H9 (cell line): ENCODE measurements at regions not wholly inside any gene's neighbourhood (a gene's known extent, or its start where the extent isn't known, plus 50 kb on each side); places are given as distances from the start of the nearest gene placed in this dataset.

ENCODE experiments used
- DNase-seq: peaks from one replicate; pipeline ENCODE4 v3.0.0-alpha.2; 2017
- H2AFZ ChIP-seq: one replicate; pipeline ENCODE4 v1.6.1; 2013; ENCODE audit warnings: mild to moderate bottlenecking, low read length, control low read depth, moderate library complexity
- H2AK5ac ChIP-seq: 2 replicates; pipeline ENCODE4 v1.6.1; 2013; ENCODE audit warnings: low read length, control low read depth, mixed read lengths; ENCODE audit not compliant: insufficient read length
- H2BK120ac ChIP-seq: one replicate; pipeline ENCODE4 v1.6.1; 2013; ENCODE audit warnings: low read depth, mild to moderate bottlenecking, low read length, control low read depth, inconsistent platforms; ENCODE audit not compliant: poor library complexity, severe bottlenecking
- H2BK12ac ChIP-seq: 2 replicates; pipeline ENCODE4 v1.6.1; 2013; ENCODE audit warnings: low read length, control low read depth, mixed read lengths, low read depth; ENCODE audit not compliant: insufficient read length
- H2BK15ac ChIP-seq: 2 replicates; pipeline ENCODE4 v1.6.1; 2013; ENCODE audit warnings: low read depth, low read length, control low read depth
- H2BK20ac ChIP-seq: one replicate; pipeline ENCODE4 v1.6.1; 2013; ENCODE audit warnings: low read depth, mild to moderate bottlenecking, low read length, control low read depth, inconsistent platforms; ENCODE audit not compliant: poor library complexity, severe bottlenecking
- H2BK5ac ChIP-seq: 2 replicates; pipeline ENCODE4 v1.6.1; 2013; ENCODE audit warnings: low read length, control low read depth, mixed read lengths; ENCODE audit not compliant: insufficient read length
- H3K14ac ChIP-seq: 2 replicates; pipeline ENCODE4 v1.6.1; 2013; ENCODE audit warnings: low read length, control low read depth; ENCODE audit not compliant: insufficient read depth
- H3K18ac ChIP-seq: 2 replicates; pipeline ENCODE4 v1.6.1; 2013; ENCODE audit warnings: low read depth, mild to moderate bottlenecking, mixed read lengths, low read length, control low read depth; ENCODE audit not compliant: insufficient read length
- H3K23ac ChIP-seq: 2 replicates; pipeline ENCODE4 v1.6.1; 2013; ENCODE audit warnings: low read length, control low read depth, mixed read lengths, low read depth; ENCODE audit not compliant: insufficient read length
- H3K23me2 ChIP-seq: 2 replicates; pipeline ENCODE4 v1.6.1; 2013; ENCODE audit warnings: low read depth, mild to moderate bottlenecking, mixed read lengths, low read length, control low read depth; ENCODE audit not compliant: insufficient read length, poor library complexity, severe bottlenecking
- H3K27ac ChIP-seq: 2 replicates; pipeline ENCODE4 v1.5.1; 2013; ENCODE audit warnings: low read length, control low read depth, mixed read lengths, low read depth; ENCODE audit not compliant: insufficient read length
- H3K27me3 ChIP-seq: 2 replicates; pipeline ENCODE4 v1.6.1; 2013; ENCODE audit warnings: low read length, control low read depth, inconsistent platforms; ENCODE audit not compliant: insufficient read depth
- H3K4ac ChIP-seq: 2 replicates; pipeline ENCODE4 v1.6.1; 2013; ENCODE audit warnings: low read depth, mild to moderate bottlenecking, control low read depth, inconsistent platforms, low read length, moderate library complexity
- H3K4me1 ChIP-seq: 2 replicates; pipeline ENCODE4 v1.6.1; 2013; ENCODE audit warnings: low read length, control low read depth, inconsistent platforms; ENCODE audit not compliant: insufficient read depth
- H3K4me2 ChIP-seq: 2 replicates; pipeline ENCODE4 v1.6.1; 2013; ENCODE audit warnings: low read length, control low read depth, mixed read lengths; ENCODE audit not compliant: insufficient read length, insufficient read depth
- H3K56ac ChIP-seq: 2 replicates; pipeline ENCODE4 v1.6.1; 2013; ENCODE audit warnings: low read depth, mild to moderate bottlenecking, mixed read lengths, low read length, control low read depth; ENCODE audit not compliant: insufficient read length
- H3K79me1 ChIP-seq: 2 replicates; pipeline ENCODE4 v1.6.1; 2013; ENCODE audit warnings: low read depth, mild to moderate bottlenecking, moderate library complexity, low read length, control low read depth, inconsistent platforms; ENCODE audit not compliant: insufficient read depth, poor library complexity, severe bottlenecking
- H3K79me2 ChIP-seq: 2 replicates; pipeline ENCODE4 v1.6.1; 2013; ENCODE audit warnings: low read length, control low read depth, inconsistent platforms; ENCODE audit not compliant: insufficient read depth
- H3K9ac ChIP-seq: 2 replicates; pipeline ENCODE4 v1.6.1; 2013; ENCODE audit warnings: low read length, control low read depth, mixed read lengths; ENCODE audit not compliant: insufficient read length; ENCODE audit errors: extremely low read depth
- H3K9me3 ChIP-seq: one replicate; pipeline ENCODE4 v1.6.1; 2013; ENCODE audit warnings: low read depth, low read length, inconsistent platforms; ENCODE audit not compliant: control insufficient read depth
- H3T11ph ChIP-seq: one replicate; pipeline ENCODE4 v1.6.1; 2013; ENCODE audit warnings: mild to moderate bottlenecking, low read length, control low read depth, inconsistent platforms
- H4K20me1 ChIP-seq: one replicate; pipeline ENCODE4 v1.6.1; 2013; ENCODE audit not compliant: control insufficient read depth, insufficient read length, insufficient read depth
- H4K5ac ChIP-seq: 2 replicates; pipeline ENCODE4 v1.6.1; 2013; ENCODE audit warnings: low read depth, mild to moderate bottlenecking, mixed read lengths, low read length, control low read depth; ENCODE audit not compliant: insufficient read length
- H4K8ac ChIP-seq: replicated peaks from 2 replicates; pipeline ENCODE4 v1.6.1; 2013; ENCODE audit warnings: low read length, control low read depth, mixed read lengths, low read depth; ENCODE audit not compliant: insufficient read length
- H4K91ac ChIP-seq: 2 replicates; pipeline ENCODE4 v1.6.1; 2013; ENCODE audit warnings: low read depth, mild to moderate bottlenecking, moderate library complexity, mixed read lengths, low read length, control low read depth; ENCODE audit not compliant: insufficient read length
- H3K27ac Mint-ChIP-seq, 3 experiments: 2 replicates in 2 of 3; 3 replicates in 1 of 3; pipeline ENCODE4 v1.8.0; 2020 to 2021; ENCODE audit warnings: mixed read lengths in 3 of 3, mild to moderate bottlenecking in 1 of 3, moderate library complexity in 1 of 3
- H3K27me3 Mint-ChIP-seq: 2 replicates; pipeline ENCODE4 v1.8.0; 2021; ENCODE audit warnings: low read depth, mild to moderate bottlenecking, moderate library complexity, mixed read lengths
- H3K36me3 Mint-ChIP-seq, 3 experiments: 2 replicates in 2 of 3; 3 replicates in 1 of 3; pipeline ENCODE4 v1.8.0; 2020 to 2021; ENCODE audit warnings: low read depth in 3 of 3, mixed read lengths in 3 of 3; ENCODE audit not compliant: insufficient read depth in 1 of 3
- H3K4me1 Mint-ChIP-seq, 2 experiments: 2 replicates each; pipeline ENCODE4 v1.8.0; 2020; ENCODE audit warnings: mixed read lengths in 2 of 2
- H3K4me3 Mint-ChIP-seq, 2 experiments: 2 replicates in 1 of 2; 3 replicates in 1 of 2; pipeline ENCODE4 v1.8.0; 2020 to 2021; ENCODE audit warnings: mild to moderate bottlenecking in 2 of 2, mixed read lengths in 2 of 2, moderate library complexity in 1 of 2
- H3K9me3 Mint-ChIP-seq, 2 experiments: 2 replicates in 1 of 2; 3 replicates in 1 of 2; pipeline ENCODE4 v1.8.0; 2020; ENCODE audit warnings: mild to moderate bottlenecking in 2 of 2, mixed read lengths in 2 of 2, moderate library complexity in 1 of 2
- CTCF ChIP-seq: fragments of 200-600 bp; sonication (generic); conservative IDR thresholded peaks from 3 replicates; pipeline ENCODE4 v1.8.0; 2021; ENCODE audit warnings: antibody characterized with exemption, mild to moderate bottlenecking
- WGBS: extraction: QIAGEN DNeasy Blood & Tissue Kit; methylation state at CpG from one replicate; pipeline ENCODE4 v1.1.7; 2013; ENCODE audit warnings: missing lambda C conversion rate, low lambda C conversion rate, mixed read lengths; ENCODE audit not compliant: insufficient read length; ENCODE audit errors: extremely low coverage; 5-methylcytosine and 5-hydroxymethylcytosine counted together

DNA sequence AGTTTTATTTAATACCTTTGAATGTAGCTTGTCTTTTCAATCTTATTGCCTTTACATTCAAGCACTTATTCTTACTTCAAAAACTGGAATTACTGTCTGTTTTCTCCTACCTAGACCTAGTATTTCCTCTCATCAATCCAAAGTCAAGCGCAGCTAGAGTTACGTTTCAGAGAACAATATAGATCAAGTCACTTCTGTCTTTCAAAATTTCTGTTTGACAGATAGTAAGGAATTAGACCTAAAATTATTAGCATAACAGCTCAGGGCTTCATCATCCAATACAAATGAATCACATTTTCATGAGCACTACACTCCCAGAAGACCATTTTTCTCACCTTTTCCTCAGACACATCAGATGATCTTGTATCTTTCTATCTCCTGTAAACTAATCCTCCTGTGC is 170.6 kb downstream of the CCDC59 start:
- Histone ChIP-seq H2BK15ac (no peak overlapping the region), H3K79me2 (no peaks in the 10 kb centered on the region), H3K23me2 (no peaks in the 10 kb centered on the region), H4K5ac (no peak overlapping the region), H3K9ac (no peak overlapping the region), H3K56ac (no peak overlapping the region), H4K20me1 (no peaks in the 10 kb centered on the region), H3K27me3 (no peaks in the 10 kb centered on the region), H2AFZ (no peak overlapping the region), H2BK20ac (no peak overlapping the region), H2BK5ac (no peak overlapping the region), H4K8ac (no peak overlapping the region), H3K79me1 (no peaks in the 10 kb centered on the region), H3K27ac (no peak overlapping the region), H3K4ac (no peak overlapping the region), H3K18ac (no peak overlapping the region), H2BK120ac (no peak overlapping the region), H3K9me3 (no peaks in the 10 kb centered on the region), H3K4me1 (no peaks in the 10 kb centered on the region), H2AK5ac (no peak overlapping the region), H3K14ac (no peak overlapping the region), H3T11ph (no peak overlapping the region), H2BK12ac (no peak overlapping the region), H3K23ac (no peak overlapping the region), H3K4me2 (no peak overlapping the region), H4K91ac (no peak overlapping the region)
- TF ChIP-seq CTCF, result no peak
- Mint-ChIP-seq H3K4me3 (no peak overlapping the region), H3K9me3 (no peaks in the 10 kb centered on the region), H3K4me1 (no peaks in the 10 kb centered on the region), H3K36me3 (no peaks in the 10 kb centered on the region), H3K27ac (no peak overlapping the region), H3K27me3 (no peaks in the 10 kb centered on the region)
- WGBS, result no CpG with 5 or more reads among the region's 2 CpGs
- DNase-seq, result no peak
